Neural crest cell (in vitro differentiated cells): ENCODE measurements at regions not wholly inside any gene's neighbourhood (a gene's known extent, or its start where the extent isn't known, plus 50 kb on each side); places are given as distances from the start of the nearest gene placed in this dataset.

Experiments used
- DNase-seq: peaks from one replicate; pipeline ENCODE4 v3.0.0; 2021; ENCODE audit warnings: low read depth, mixed read lengths, low spot score
- H3K27ac Mint-ChIP-seq: one replicate; pipeline ENCODE4 v1.8.0; 2021; ENCODE audit warnings: mild to moderate bottlenecking, mixed read lengths; ENCODE audit not compliant: unreplicated experiment
- H3K27me3 Mint-ChIP-seq: 2 replicates; pipeline ENCODE4 v1.8.0; 2021; ENCODE audit warnings: low read depth, mild to moderate bottlenecking, mixed read lengths
- H3K36me3 Mint-ChIP-seq: 2 replicates; pipeline ENCODE4 v1.8.0; 2021; ENCODE audit warnings: low read depth, mild to moderate bottlenecking, mixed read lengths
- H3K4me1 Mint-ChIP-seq: 2 replicates; pipeline ENCODE4 v1.8.0; 2021; ENCODE audit warnings: mixed read lengths
- H3K4me3 Mint-ChIP-seq: one replicate; pipeline ENCODE4 v1.8.0; 2021; ENCODE audit warnings: mild to moderate bottlenecking, mixed read lengths
- H3K9me3 Mint-ChIP-seq: 2 replicates; pipeline ENCODE4 v1.8.0; 2021; ENCODE audit warnings: mixed read lengths
- TF ChIP-seq, protein P1 (sequence below): fragments of 200-600 bp; sonication (generic); conservative IDR thresholded peaks from 2 replicates; pipeline ENCODE4 v1.5.0; 2021; ENCODE audit warnings: antibody characterized with exemption, mild to moderate bottlenecking

GRCh38 chr9:29564564-29564963 lies 1991.3 kb upstream of the C9orf72 start:
- TF ChIP-seq, protein P1, sequence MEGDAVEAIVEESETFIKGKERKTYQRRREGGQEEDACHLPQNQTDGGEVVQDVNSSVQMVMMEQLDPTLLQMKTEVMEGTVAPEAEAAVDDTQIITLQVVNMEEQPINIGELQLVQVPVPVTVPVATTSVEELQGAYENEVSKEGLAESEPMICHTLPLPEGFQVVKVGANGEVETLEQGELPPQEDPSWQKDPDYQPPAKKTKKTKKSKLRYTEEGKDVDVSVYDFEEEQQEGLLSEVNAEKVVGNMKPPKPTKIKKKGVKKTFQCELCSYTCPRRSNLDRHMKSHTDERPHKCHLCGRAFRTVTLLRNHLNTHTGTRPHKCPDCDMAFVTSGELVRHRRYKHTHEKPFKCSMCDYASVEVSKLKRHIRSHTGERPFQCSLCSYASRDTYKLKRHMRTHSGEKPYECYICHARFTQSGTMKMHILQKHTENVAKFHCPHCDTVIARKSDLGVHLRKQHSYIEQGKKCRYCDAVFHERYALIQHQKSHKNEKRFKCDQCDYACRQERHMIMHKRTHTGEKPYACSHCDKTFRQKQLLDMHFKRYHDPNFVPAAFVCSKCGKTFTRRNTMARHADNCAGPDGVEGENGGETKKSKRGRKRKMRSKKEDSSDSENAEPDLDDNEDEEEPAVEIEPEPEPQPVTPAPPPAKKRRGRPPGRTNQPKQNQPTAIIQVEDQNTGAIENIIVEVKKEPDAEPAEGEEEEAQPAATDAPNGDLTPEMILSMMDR, result no peak
- Mint-ChIP-seq H3K4me3 (no peak overlapping the region), H3K36me3 (no peaks in the 10 kb centered on the region), H3K9me3 (peaks cover 4% of the 10 kb centered on the region), H3K27me3 (no peaks in the 10 kb centered on the region), H3K27ac (no peak overlapping the region), H3K4me1 (no peaks in the 10 kb centered on the region)
- DNase-seq, result no peak

- Mint-ChIP-seq H3K27me3 (no peaks in the 10 kb centered on the region), H3K9me3 (no peaks in the 10 kb centered on the region), H3K4me1 (no peaks in the 10 kb centered on the region), H3K36me3 (no peaks in the 10 kb centered on the region), H3K27ac (no peak overlapping the region), H3K4me3 (no peak overlapping the region)
- TF ChIP-seq, protein P1, result no peak
- no peak for DNase-seq
Observed at GRCh38 chr9:29575219-29575618, 2001.9 kb upstream of the C9orf72 start.

DNA sequence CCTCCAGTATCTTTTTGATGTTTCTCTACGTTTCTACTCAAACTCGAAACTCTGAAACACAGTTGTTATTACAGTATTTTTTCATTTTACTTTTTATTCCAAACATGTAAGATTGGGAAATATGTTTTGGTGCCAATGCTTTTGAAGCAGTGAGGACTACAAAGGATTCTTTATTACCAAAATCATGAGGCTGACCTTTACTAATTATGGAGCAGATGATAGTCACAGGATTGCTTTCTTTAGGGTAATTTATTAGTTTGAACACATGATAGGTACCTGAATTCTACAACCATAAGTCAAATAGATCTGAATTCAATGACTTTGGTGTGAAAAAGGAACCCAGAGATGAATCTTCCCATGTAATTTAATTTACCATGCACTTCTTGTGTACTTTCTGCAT lies 2015.1 kb upstream of the C9orf72 start:
- Mint-ChIP-seq H3K27ac (no peak overlapping the region), H3K27me3 (no peaks in the 10 kb centered on the region), H3K4me3 (no peak overlapping the region), H3K9me3 (peaks cover 13% of the 10 kb centered on the region), H3K36me3 (no peaks in the 10 kb centered on the region), H3K4me1 (no peaks in the 10 kb centered on the region)
- no peak for DNase-seq
- TF ChIP-seq, protein P1, result no peak

DNA sequence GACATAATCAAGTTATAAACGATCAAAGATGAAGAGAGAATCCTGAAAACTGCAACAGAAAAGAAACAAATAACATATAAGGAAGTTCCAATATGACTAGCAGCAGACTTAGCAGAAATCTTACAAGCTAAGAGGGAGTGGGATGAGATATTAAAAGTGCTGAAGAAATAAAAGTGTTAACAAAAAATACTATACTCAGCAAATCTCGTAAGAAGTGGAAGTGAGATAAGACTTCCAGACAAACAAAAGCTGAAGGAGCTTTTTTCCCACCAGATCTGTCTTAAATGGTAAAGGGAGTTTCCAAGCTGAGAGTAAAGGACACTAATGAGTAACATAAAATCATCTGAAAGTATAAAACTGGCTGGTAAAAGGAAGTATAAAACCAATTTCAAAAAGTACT lies 2036.0 kb upstream of the C9orf72 start:
- Mint-ChIP-seq H3K9me3 (no peaks in the 10 kb centered on the region), H3K4me1 (no peaks in the 10 kb centered on the region), H3K4me3 (no peak overlapping the region), H3K27ac (no peak overlapping the region), H3K36me3 (peaks cover 2% of the 10 kb centered on the region), H3K27me3 (no peaks in the 10 kb centered on the region)
- TF ChIP-seq, protein P1, result no peak
- no peak for DNase-seq

- Mint-ChIP-seq H3K4me3 (no peak overlapping the region), H3K36me3 (peaks cover 2% of the 10 kb centered on the region), H3K27ac (no peak overlapping the region), H3K27me3 (no peaks in the 10 kb centered on the region), H3K4me1 (peaks cover 3% of the 10 kb centered on the region), H3K9me3 (no peaks in the 10 kb centered on the region)
- no peak for DNase-seq
- TF ChIP-seq, protein P1, result no peak
Observed at GRCh38 chr9:29613773-29614172, 2040.5 kb upstream of the C9orf72 start.

DNA sequence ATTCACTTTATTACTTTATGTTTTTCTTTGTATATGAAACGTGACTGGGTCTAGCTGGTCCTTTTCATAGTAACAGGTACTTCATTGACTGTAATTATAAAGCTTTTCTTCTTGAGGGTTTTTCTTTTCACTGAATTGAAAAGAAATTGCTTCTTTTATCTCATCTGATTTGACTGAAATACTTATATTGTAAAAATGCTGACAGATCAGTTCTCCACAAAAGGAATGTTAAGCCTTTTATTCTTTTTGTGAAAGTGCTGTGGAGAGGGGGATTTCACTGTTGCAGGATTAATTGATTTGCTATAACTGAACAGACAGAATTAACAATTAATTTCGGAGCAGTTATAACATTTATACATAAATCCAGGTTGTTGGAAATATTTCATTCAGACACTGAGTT lies 2043.6 kb upstream of the C9orf72 start:
- Mint-ChIP-seq H3K9me3 (no peaks in the 10 kb centered on the region), H3K4me3 (no peak overlapping the region), H3K4me1 (peaks cover 3% of the 10 kb centered on the region), H3K36me3 (peaks cover 2% of the 10 kb centered on the region), H3K27me3 (no peaks in the 10 kb centered on the region), H3K27ac (no peak overlapping the region)
- TF ChIP-seq, protein P1, result no peak
- DNase-seq, result no peak
